C4-2B (cell line): ENCODE measurements at regions not wholly inside any gene's neighbourhood (a gene's known extent, or its start where the extent isn't known, plus 50 kb on each side); places are given as distances from the start of the nearest gene placed in this dataset.

ENCODE experiments used
- CTCF ChIP-seq: fragments of 450-650 bp; conservative IDR thresholded peaks from 2 replicates; pipeline ENCODE4 v1.5.1; 2017; ENCODE audit warnings: mild to moderate bottlenecking
- ZFX ChIP-seq: fragments of 450-650 bp; IDR thresholded peaks from 2 replicates; pipeline ENCODE4 v1.6.1; 2017

GRCh38 chr12:16093825-16094224, 182.7 kb downstream of the DERA start:
- no peak for TF ChIP-seq CTCF
- TF ChIP-seq ZFX = no peak
